ENCODE measurements at regions not wholly inside any gene's neighbourhood (a gene's known extent, or its start where the extent isn't known, plus 50 kb on each side); places are given as distances from the start of the nearest gene placed in this dataset.

GRCh38 chr20:7275645-7276237 is 508.3 kb downstream of the BMP2 start:
- H3K27ac ChIP-seq (ENCODE audit: extremely low read length, insufficient read depth, low read length) = no peak overlapping the region
- H3K27me3 ChIP-seq (ENCODE audit: control insufficient read depth in 1 of 2, insufficient read depth in 2 of 2, low read length in 2 of 2) = no peaks in the 10 kb centered on the region
- intact Hi-C loops (cut with micrococcal nuclease; ENCODE audit: unreplicated experiment) (no loop called here), in situ Hi-C loops (cut with HindIII; ENCODE audit: extremely low pct_ligation_motif_present, low pct_unique_long_range_greater_than_20kb) (loop anchor here (25.0 kb wide), 1 partner anchor 1138 kb away; no protein-coding TSS in a partner anchor)
- H3K4me1 ChIP-seq (ENCODE audit: insufficient read depth, low read length) = no peaks in the 10 kb centered on the region
- no TSS peak for BruUV-seq (replicated peaks)
- no peak overlapping the region for H3K4me3 ChIP-seq (replicated peaks in 1 of 3; ENCODE audit: insufficient read depth in 1 of 3, low read depth in 2 of 3, low read length in 3 of 3)
- FAIRE-seq (no peak), DNase-seq (ENCODE audit: low spot score) (no peak), ATAC-seq (no peak)
- H3K79me2 ChIP-seq (ENCODE audit: insufficient read depth, low read length) = no peaks in the 10 kb centered on the region
- H3K36me3 ChIP-seq (replicated peaks in 1 of 2; ENCODE audit: control insufficient read depth in 1 of 2, insufficient read depth in 2 of 2, low read length in 2 of 2) = no peaks in the 10 kb centered on the region
- CTCF ChIA-PET (ENCODE audit: low intra/inter-chr PET ratio, low total read pairs) = no interaction called here
- no peak overlapping the region for H2AFZ ChIP-seq (ENCODE audit: low read length)
- no peak for TF ChIP-seq FOSL2 (CRISPR knock-in tag; IDR thresholded peaks at IDR 0.05)
- TF ChIP-seq TOE1 (CRISPR knock-in tag; IDR thresholded peaks at IDR 0.05) = no peak
- no peak for TF ChIP-seq DPF2 (CRISPR knock-in tag; IDR thresholded peaks at IDR 0.05; ENCODE audit: borderline replicate concordance, low read depth)
- no peak for TF ChIP-seq AGO1 (IDR thresholded peaks at IDR 0.05; ENCODE audit: low read depth, low read length, poor library complexity, severe bottlenecking)
- TF ChIP-seq HHEX (CRISPR knock-in tag; IDR thresholded peaks at IDR 0.05) = no peak
- no peaks in the 10 kb centered on the region for H4K20me1 ChIP-seq (ENCODE audit: insufficient read depth, low read length)
- no peaks in the 10 kb centered on the region for H3K9me3 ChIP-seq (ENCODE audit: low read length)
- POLR2A ChIA-PET = no interaction called here
- 10% methylated on average over 3 of the region's 3 CpGs for WGBS (ENCODE audit: low lambda C conversion rate)
- H3K4me2 ChIP-seq (ENCODE audit: low read depth, low read length) = no peak overlapping the region
- H3K9ac ChIP-seq (ENCODE audit: insufficient read depth, low read depth, low read length) = no peak overlapping the region

- intact Hi-C loops (cut with micrococcal nuclease; ENCODE audit: unreplicated experiment) = loop anchor here (1.0 to 10.0 kb wide), 7 partner anchors 171 to 1109 kb away; no protein-coding TSS in a partner anchor
- no peak for TF ChIP-seq ZNF350 (CRISPR knock-in tag; IDR thresholded peaks at IDR 0.05; ENCODE audit: borderline replicate concordance, low read depth)
- TF ChIP-seq ZNF746 (CRISPR knock-in tag; IDR thresholded peaks at IDR 0.05) = no peak
- peak; percentile 78 for TF ChIP-seq RAD21 (CRISPR knock-in tag; IDR thresholded peaks at IDR 0.05)
- 0 out of 2 replicates have a peak, but pooled peaks have one; percentile 33 for TF ChIP-seq ZNF782 (CRISPR knock-in tag; IDR thresholded peaks at IDR 0.05; ENCODE audit: borderline replicate concordance)
- peak; percentile 44; the same call in 1 of the 2 replicates for TF ChIP-seq JUN (CRISPR knock-in tag; IDR thresholded peaks at IDR 0.05)
- peak; percentile 80 for TF ChIP-seq XRCC5 (optimal IDR thresholded peaks at IDR 0.05; ENCODE audit: low read length)
- TF ChIP-seq MXD1 (CRISPR knock-in tag; IDR thresholded peaks at IDR 0.05) = no peak
- 0 out of 2 replicates have a peak, but pooled peaks have one; percentile 41 for TF ChIP-seq MIXL1 (CRISPR knock-in tag; IDR thresholded peaks at IDR 0.05)
- 0 out of 2 replicates have a peak, but pooled peaks have one; percentile 21 for TF ChIP-seq ZNF12 (CRISPR knock-in tag; IDR thresholded peaks at IDR 0.05)
- TF ChIP-seq STAG1 (CRISPR knock-in tag; IDR thresholded peaks at IDR 0.05) = peak; percentile 82
- no peak for TF ChIP-seq SIN3B (IDR thresholded peaks at IDR 0.05; ENCODE audit: low read length)
- TF ChIP-seq HNF1B (CRISPR knock-in tag; IDR thresholded peaks at IDR 0.05) = 0 out of 2 replicates have a peak, but pooled peaks have one; percentile 39
- TF ChIP-seq REXO4 (CRISPR knock-in tag; IDR thresholded peaks at IDR 0.05; ENCODE audit: borderline replicate concordance) = 0 out of 2 replicates have a peak, but pooled peaks have one; percentile 31
Observed at GRCh38 chr20:7285918-7286556, 518.6 kb downstream of the BMP2 start.

More at GRCh38 chr20:7285918-7286556, 518.6 kb downstream of the BMP2 start:
- H3K4me3 ChIP-seq (replicated peaks in 1 of 3; ENCODE audit: insufficient read depth in 1 of 3, low read depth in 2 of 3, low read length in 3 of 3) = no peak overlapping the region
- ChIA-PET CTCF (ENCODE audit: low intra/inter-chr PET ratio, low total read pairs) (interaction anchor here (2.1 to 2.5 kb wide), 2 partner anchors 172 to 1143 kb away, joined by 5 to 10 read pairs; no protein-coding TSS in a partner anchor), POLR2A (no interaction called here)
- H3K27me3 ChIP-seq (ENCODE audit: control insufficient read depth in 1 of 2, insufficient read depth in 2 of 2, low read length in 2 of 2) = no peaks in the 10 kb centered on the region
- H3K9me3 ChIP-seq (ENCODE audit: low read length) = no peaks in the 10 kb centered on the region
- no peaks in the 10 kb centered on the region for H4K20me1 ChIP-seq (ENCODE audit: insufficient read depth, low read length)
- no peak overlapping the region for H3K9ac ChIP-seq (ENCODE audit: insufficient read depth, low read depth, low read length)
- ATAC-seq (peak; percentile 98), DNase-seq (ENCODE audit: low spot score) (peak; percentile 80), FAIRE-seq (peak; percentile 63)
- WGBS (ENCODE audit: low lambda C conversion rate) = 7% methylated on average over 9 of the region's 9 CpGs
- no peaks in the 10 kb centered on the region for H3K4me1 ChIP-seq (ENCODE audit: insufficient read depth, low read length)
- H3K4me2 ChIP-seq (ENCODE audit: low read depth, low read length) = no peak overlapping the region
- no peaks in the 10 kb centered on the region for H3K36me3 ChIP-seq (replicated peaks in 1 of 2; ENCODE audit: control insufficient read depth in 1 of 2, insufficient read depth in 2 of 2, low read length in 2 of 2)
- H3K27ac ChIP-seq (ENCODE audit: extremely low read length, insufficient read depth, low read length) = no peak overlapping the region
- no peak overlapping the region for H2AFZ ChIP-seq (ENCODE audit: low read length)
- no TSS peak for BruUV-seq (replicated peaks)
- no peaks in the 10 kb centered on the region for H3K79me2 ChIP-seq (ENCODE audit: insufficient read depth, low read length)
- in situ Hi-C loops (cut with HindIII; ENCODE audit: extremely low pct_ligation_motif_present, low pct_unique_long_range_greater_than_20kb) = loop anchor here (25.0 kb wide), 1 partner anchor 1149 kb away; no protein-coding TSS in a partner anchor
